Activated T-helper 1 cell treated with anti-CD3 and anti-CD28 coated beads, Interleukin-12 subunit alpha, Interleukin-12 subunit beta, Interleukin-2, Interleukin-4 antibody, amounts not matched to agents 30 ng/mL and 10 ng/mL and 1 ng/mL, durations not matched to agents 14 hours and 24 hours and 36 hours (primary cell): ENCODE measurements at regions not wholly inside any gene's neighbourhood (a gene's known extent, or its start where the extent isn't known, plus 50 kb on each side); places are given as distances from the start of the nearest gene placed in this dataset.

Experiments
- DNase-seq: peaks from one replicate; pipeline ENCODE4 v3.0.0; 2021; ENCODE audit warnings: low spot score
- H3K27ac Mint-ChIP-seq: one replicate; pipeline ENCODE4 v1.8.0; 2021; ENCODE audit warnings: mild to moderate bottlenecking, mixed read lengths
- H3K27me3 Mint-ChIP-seq: one replicate; pipeline ENCODE4 v1.8.0; 2022; ENCODE audit warnings: mild to moderate bottlenecking, moderate library complexity, mixed read lengths; ENCODE audit not compliant: insufficient read depth
- H3K36me3 Mint-ChIP-seq: one replicate; pipeline ENCODE4 v1.8.0; 2021; ENCODE audit warnings: low read depth, mixed read lengths
- H3K4me1 Mint-ChIP-seq: one replicate; pipeline ENCODE4 v1.8.0; 2021; ENCODE audit warnings: low read depth, mixed read lengths
- H3K4me3 Mint-ChIP-seq: one replicate; pipeline ENCODE4 v1.8.0; 2021; ENCODE audit warnings: mild to moderate bottlenecking, moderate library complexity, mixed read lengths
- H3K9me3 Mint-ChIP-seq: one replicate; pipeline ENCODE4 v1.8.0; 2021; ENCODE audit warnings: mixed read lengths
- intact Hi-C: fragments of 100-400 bp; cut with micrococcal nuclease; formaldehyde crosslinking; loops from one replicate; pipeline ENCODE4 v1.15.1; 2024

DNA sequence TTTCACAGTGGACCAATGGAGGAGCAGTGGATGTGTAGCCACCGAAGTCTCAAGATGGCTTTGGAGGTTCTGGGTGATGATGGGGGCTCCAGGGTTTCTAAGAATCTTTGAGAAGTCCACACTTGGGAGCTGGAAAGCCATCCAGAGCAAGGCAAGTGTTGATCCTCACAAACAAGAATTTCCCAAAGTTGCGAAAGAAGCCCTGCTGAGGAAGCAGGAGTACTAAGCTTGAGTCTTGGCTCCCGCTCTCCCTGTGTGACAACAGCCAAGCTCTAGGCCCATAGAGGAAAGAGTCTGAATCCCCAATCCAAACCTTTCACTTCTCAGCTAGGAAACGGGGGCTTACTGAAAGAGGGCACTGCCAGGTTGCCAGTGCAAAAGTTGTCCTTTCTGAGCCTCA is 106.0 kb downstream of the EDN3 start:
- Mint-ChIP-seq H3K27ac (no peak overlapping the region), H3K27me3 (peaks cover 9% of the 10 kb centered on the region), H3K36me3 (no peaks in the 10 kb centered on the region), H3K4me3 (no peak overlapping the region), H3K4me1 (no peaks in the 10 kb centered on the region), H3K9me3 (no peaks in the 10 kb centered on the region)
- intact Hi-C loops = no loop called here
- no peak for DNase-seq

DNA sequence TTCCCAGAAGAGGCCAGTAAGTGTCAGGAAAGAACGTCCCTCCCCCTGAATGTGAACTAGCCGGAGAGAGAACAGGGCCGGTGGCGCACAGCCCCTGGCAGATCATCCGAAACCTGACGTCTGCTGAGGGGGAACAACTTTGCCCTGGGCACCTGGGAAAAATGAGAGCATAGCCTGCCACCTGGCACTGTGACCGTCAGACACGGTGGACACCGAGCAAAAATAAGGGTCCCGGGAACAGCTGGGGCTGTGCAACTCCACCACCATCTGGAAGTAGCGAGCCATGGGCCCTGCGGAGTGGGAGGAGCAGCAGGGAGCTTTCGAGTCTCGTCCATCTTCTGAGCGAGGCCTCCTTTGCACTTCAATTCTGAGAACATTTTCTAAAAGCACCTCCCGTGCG is 110.8 kb downstream of the EDN3 start:
- no peak overlapping the region for H3K4me3 Mint-ChIP-seq
- no peaks in the 10 kb centered on the region for H3K9me3 Mint-ChIP-seq
- no peaks in the 10 kb centered on the region for H3K4me1 Mint-ChIP-seq
- intact Hi-C loops = no loop called here
- peaks cover 13% of the 10 kb centered on the region for H3K27me3 Mint-ChIP-seq
- DNase-seq = no peak
- no peaks in the 10 kb centered on the region for H3K36me3 Mint-ChIP-seq
- H3K27ac Mint-ChIP-seq = no peak overlapping the region

- intact Hi-C loops = no loop called here
- no peak overlapping the region for H3K27ac Mint-ChIP-seq
- DNase-seq = no peak
- H3K4me1 Mint-ChIP-seq = no peaks in the 10 kb centered on the region
- H3K36me3 Mint-ChIP-seq = no peaks in the 10 kb centered on the region
- no peaks in the 10 kb centered on the region for H3K9me3 Mint-ChIP-seq
- H3K27me3 Mint-ChIP-seq = peaks cover 13% of the 10 kb centered on the region
- no peak overlapping the region for H3K4me3 Mint-ChIP-seq
These were observed 111.2 kb downstream of the EDN3 start for GRCh38 chr20:59411589-59411988.

DNA sequence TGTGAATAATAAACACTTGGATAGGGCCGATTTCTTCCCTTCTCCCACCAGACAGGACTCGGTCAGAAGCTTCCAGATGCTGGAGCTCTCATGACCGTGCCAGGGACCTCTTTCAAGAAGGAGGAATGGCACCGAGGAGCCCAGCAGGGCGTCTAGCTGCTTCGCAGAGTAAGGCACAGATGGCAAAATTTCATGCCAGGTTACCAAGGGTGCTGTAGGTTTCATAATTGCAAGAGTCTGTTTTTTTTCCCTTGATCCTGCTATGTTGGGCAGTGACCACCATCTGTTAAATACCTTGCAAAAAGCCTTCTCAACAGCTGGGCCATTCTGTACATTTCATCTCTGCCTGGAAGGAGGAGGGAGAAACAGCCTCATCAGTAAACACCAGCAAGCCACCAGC is 111.8 kb downstream of the EDN3 start:
- DNase-seq = no peak
- Mint-ChIP-seq H3K36me3 (no peaks in the 10 kb centered on the region), H3K4me3 (no peak overlapping the region), H3K27me3 (peaks cover 13% of the 10 kb centered on the region), H3K9me3 (no peaks in the 10 kb centered on the region), H3K4me1 (no peaks in the 10 kb centered on the region), H3K27ac (no peak overlapping the region)
- intact Hi-C loops = no loop called here

- Mint-ChIP-seq H3K27me3 (peaks cover 17% of the 10 kb centered on the region), H3K36me3 (no peaks in the 10 kb centered on the region), H3K9me3 (no peaks in the 10 kb centered on the region), H3K4me1 (no peaks in the 10 kb centered on the region), H3K27ac (no peak overlapping the region), H3K4me3 (no peak overlapping the region)
- no peak for DNase-seq
- intact Hi-C loops = no loop called here
These were observed 112.5 kb downstream of the EDN3 start for GRCh38 chr20:59412875-59413284.

GRCh38 chr20:59413326-59413865 is 113.0 kb downstream of the EDN3 start:
- Mint-ChIP-seq H3K27ac (no peak overlapping the region), H3K4me1 (no peaks in the 10 kb centered on the region), H3K36me3 (no peaks in the 10 kb centered on the region), H3K27me3 (peaks cover 17% of the 10 kb centered on the region), H3K4me3 (no peak overlapping the region), H3K9me3 (no peaks in the 10 kb centered on the region)
- DNase-seq = no peak
- intact Hi-C loops = no loop called here

GRCh38 chr20:59414936-59415623 is 114.7 kb downstream of the EDN3 start:
- H3K27ac Mint-ChIP-seq = no peak overlapping the region
- no peak for DNase-seq
- no peak overlapping the region for H3K4me3 Mint-ChIP-seq
- H3K4me1 Mint-ChIP-seq = no peaks in the 10 kb centered on the region
- intact Hi-C loops = no loop called here
- H3K36me3 Mint-ChIP-seq = no peaks in the 10 kb centered on the region
- peaks cover 17% of the 10 kb centered on the region for H3K27me3 Mint-ChIP-seq
- H3K9me3 Mint-ChIP-seq = no peaks in the 10 kb centered on the region

DNA sequence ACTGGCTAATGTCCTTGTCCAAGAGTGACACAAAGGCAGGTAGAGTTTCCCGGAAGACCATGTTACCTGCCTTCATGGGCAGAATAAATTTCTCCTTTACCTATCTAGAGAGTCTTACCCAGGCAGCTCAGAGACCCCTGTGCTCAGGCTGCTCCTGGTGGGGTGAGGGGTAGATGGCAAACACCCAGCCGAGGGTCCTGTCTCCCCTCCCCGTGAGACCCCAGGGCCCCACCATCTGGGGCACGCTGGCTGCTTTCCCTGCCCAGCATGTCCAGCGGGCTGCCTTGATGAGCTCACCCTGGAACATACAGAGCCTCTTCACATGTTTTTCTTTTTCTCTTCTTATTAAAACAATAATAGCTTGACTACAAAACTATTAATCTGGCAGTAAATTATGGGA is 116.5 kb downstream of the EDN3 start:
- no peak overlapping the region for H3K27ac Mint-ChIP-seq
- H3K9me3 Mint-ChIP-seq = no peaks in the 10 kb centered on the region
- no peaks in the 10 kb centered on the region for H3K4me1 Mint-ChIP-seq
- intact Hi-C loops = no loop called here
- H3K4me3 Mint-ChIP-seq = no peak overlapping the region
- no peak for DNase-seq
- no peaks in the 10 kb centered on the region for H3K36me3 Mint-ChIP-seq
- peaks cover 17% of the 10 kb centered on the region for H3K27me3 Mint-ChIP-seq

GRCh38 chr20:59421089-59421488 is 120.7 kb downstream of the EDN3 start:
- DNase-seq = no peak
- H3K4me1 Mint-ChIP-seq = no peaks in the 10 kb centered on the region
- intact Hi-C loops = no loop called here
- H3K4me3 Mint-ChIP-seq = no peak overlapping the region
- peaks cover 9% of the 10 kb centered on the region for H3K27me3 Mint-ChIP-seq
- no peak overlapping the region for H3K27ac Mint-ChIP-seq
- H3K9me3 Mint-ChIP-seq = no peaks in the 10 kb centered on the region
- H3K36me3 Mint-ChIP-seq = no peaks in the 10 kb centered on the region

DNA sequence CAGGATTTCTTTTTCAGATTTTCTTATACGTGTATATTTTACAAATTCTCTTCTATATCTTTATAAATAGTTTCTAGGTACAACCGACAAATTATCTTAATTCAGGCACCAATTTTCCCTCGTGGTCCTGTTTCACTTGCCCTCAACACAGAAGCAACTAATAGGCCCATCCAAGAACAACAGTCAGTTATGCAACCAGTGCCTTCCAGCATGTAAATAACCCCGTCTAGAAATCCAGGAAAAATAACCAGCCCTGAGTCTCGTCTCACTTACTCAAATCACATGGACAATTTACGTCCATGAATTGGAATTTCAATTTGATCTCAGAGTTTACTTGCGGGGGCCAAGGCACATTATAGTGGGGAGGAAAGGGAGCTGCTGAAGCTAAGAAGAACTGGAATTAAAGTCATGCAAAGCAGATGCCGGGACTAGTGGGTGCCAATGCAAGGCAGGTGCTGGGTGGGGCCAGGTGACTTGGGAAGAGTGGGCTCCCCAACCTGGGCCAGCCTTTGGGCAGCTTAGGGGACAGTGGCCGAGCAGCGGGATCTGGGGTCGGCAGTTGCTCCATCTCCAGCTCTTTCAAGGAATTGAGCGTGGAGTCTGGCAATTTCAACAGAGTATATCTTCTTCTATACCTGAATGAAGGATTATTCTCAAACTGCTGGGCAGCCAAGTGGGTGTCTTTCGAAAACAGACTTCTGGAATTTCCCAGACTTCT is 121.7 kb downstream of the EDN3 start:
- Mint-ChIP-seq H3K9me3 (no peaks in the 10 kb centered on the region), H3K4me3 (no peak overlapping the region), H3K4me1 (no peaks in the 10 kb centered on the region), H3K36me3 (no peaks in the 10 kb centered on the region), H3K27me3 (peaks cover 8% of the 10 kb centered on the region), H3K27ac (no peak overlapping the region)
- intact Hi-C loops = no loop called here
- DNase-seq = no peak

GRCh38 chr20:59422872-59423544 is 122.6 kb downstream of the EDN3 start:
- Mint-ChIP-seq H3K36me3 (no peaks in the 10 kb centered on the region), H3K27ac (no peak overlapping the region), H3K27me3 (peaks cover 6% of the 10 kb centered on the region), H3K9me3 (peaks cover 2% of the 10 kb centered on the region), H3K4me1 (no peaks in the 10 kb centered on the region), H3K4me3 (no peak overlapping the region)
- intact Hi-C loops = no loop called here
- no peak for DNase-seq

GRCh38 chr20:59424976-59425375 is 124.6 kb downstream of the EDN3 start:
- intact Hi-C loops = no loop called here
- peaks cover 11% of the 10 kb centered on the region for H3K4me1 Mint-ChIP-seq
- H3K27me3 Mint-ChIP-seq = peaks cover 4% of the 10 kb centered on the region
- H3K4me3 Mint-ChIP-seq = no peak overlapping the region
- no peak overlapping the region for H3K27ac Mint-ChIP-seq
- peaks cover 8% of the 10 kb centered on the region for H3K9me3 Mint-ChIP-seq
- peaks cover 2% of the 10 kb centered on the region for H3K36me3 Mint-ChIP-seq
- no peak for DNase-seq

GRCh38 chr20:59425572-59425971 is 125.2 kb downstream of the EDN3 start:
- Mint-ChIP-seq H3K4me1 (peaks cover 11% of the 10 kb centered on the region), H3K27me3 (peaks cover 4% of the 10 kb centered on the region)
- intact Hi-C loops = no loop called here

More at GRCh38 chr20:59425572-59425971, 125.2 kb downstream of the EDN3 start:
- no peak for DNase-seq
- Mint-ChIP-seq H3K27ac (no peak overlapping the region), H3K9me3 (peaks cover 8% of the 10 kb centered on the region), H3K4me3 (no peak overlapping the region), H3K36me3 (peaks cover 2% of the 10 kb centered on the region)
